ENCODE measurements at regions not wholly inside any gene's neighbourhood (a gene's known extent, or its start where the extent isn't known, plus 50 kb on each side); places are given as distances from the start of the nearest gene placed in this dataset.

DNA sequence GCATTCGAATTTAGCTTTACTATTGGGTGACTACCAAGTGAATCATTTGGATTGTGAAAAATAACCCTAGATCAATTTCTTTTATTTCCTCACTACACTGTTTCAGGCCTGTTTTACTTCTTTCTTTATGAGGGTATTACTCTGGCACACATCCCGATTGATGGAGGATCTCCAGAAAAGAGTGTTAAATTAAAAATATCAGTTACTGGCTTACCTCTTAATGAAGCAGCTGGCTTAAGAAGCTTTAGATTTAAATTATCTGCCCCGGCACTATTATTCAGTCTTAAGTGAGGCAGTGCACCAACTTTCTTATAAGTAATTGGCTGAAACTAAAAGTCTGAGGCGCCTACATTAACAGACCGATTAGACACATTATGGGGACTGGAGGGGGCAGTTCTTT, 1097.4 kb downstream of the TTLL7 start:
- TF ChIP-seq CTCF (IDR thresholded peaks at IDR 0.05) = no peak

DNA sequence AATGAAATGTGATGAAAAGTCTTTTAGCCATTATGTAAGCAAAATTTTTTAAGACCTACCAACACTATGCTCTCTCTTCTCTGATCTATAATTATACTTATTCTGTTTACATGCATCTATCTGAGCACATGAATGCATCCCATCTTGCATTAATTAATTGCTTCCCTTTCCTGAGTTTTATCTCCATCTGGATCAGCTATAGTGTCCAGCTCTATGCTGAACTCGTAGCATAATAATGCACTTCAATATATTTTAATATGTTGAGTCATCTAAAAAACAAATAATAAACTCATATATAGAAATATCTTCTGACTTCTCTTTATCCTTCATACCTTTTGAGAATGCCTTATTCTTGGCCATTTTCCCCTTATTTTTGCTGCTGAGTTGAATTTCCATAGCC, 1097.8 kb downstream of the TTLL7 start:
- no peak for TF ChIP-seq CTCF (IDR thresholded peaks at IDR 0.05)

- no peak for TF ChIP-seq CTCF (IDR thresholded peaks at IDR 0.05)
Observed at GRCh38 chr1:82899017-82899416, 1098.3 kb downstream of the ADGRL2 start.

- no peak for TF ChIP-seq CTCF (IDR thresholded peaks at IDR 0.05)
Observed at GRCh38 chr1:82897549-82897948, 1096.8 kb downstream of the ADGRL2 start.

DNA sequence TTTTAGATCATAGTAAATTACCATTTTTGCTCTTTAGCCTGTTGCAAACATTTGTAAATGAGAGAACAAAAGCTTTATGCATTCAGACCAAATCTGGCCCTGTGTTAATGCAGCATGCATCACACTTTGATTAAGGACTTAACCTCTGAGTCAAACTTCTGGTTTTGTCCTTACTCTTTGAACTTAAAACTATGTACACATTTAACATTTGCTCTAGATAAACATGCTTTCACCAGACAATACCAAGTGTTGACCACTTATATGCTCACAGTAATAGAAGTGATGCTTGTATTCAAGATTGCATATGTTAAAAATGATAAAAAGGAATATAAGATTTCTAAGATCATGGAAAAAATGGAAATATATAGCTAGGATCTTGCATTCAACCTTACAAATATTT, 1095.3 kb downstream of the ADGRL2 start:
- no peak for TF ChIP-seq CTCF (IDR thresholded peaks at IDR 0.05)

DNA sequence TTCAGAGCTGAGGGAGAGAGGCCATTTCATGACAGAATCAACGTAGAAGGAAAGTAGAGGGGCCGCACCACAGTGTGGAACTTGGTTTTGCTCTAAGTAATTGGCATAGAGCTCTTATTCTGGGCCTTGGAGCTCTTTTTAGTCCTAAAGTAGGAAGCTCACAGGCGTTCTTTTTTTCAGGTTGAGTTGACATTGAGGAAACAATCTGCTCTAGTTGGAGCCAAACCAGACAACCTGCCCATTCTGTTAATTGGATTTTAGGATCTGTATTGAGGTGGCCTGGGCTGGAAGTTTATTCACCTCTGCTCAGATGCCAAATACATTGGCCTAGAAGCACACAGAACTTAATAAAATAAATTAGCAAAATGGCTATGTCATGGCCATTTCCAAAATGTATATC, 1093.9 kb downstream of the ADGRL2 start:
- no peak for TF ChIP-seq CTCF (IDR thresholded peaks at IDR 0.05)

DNA sequence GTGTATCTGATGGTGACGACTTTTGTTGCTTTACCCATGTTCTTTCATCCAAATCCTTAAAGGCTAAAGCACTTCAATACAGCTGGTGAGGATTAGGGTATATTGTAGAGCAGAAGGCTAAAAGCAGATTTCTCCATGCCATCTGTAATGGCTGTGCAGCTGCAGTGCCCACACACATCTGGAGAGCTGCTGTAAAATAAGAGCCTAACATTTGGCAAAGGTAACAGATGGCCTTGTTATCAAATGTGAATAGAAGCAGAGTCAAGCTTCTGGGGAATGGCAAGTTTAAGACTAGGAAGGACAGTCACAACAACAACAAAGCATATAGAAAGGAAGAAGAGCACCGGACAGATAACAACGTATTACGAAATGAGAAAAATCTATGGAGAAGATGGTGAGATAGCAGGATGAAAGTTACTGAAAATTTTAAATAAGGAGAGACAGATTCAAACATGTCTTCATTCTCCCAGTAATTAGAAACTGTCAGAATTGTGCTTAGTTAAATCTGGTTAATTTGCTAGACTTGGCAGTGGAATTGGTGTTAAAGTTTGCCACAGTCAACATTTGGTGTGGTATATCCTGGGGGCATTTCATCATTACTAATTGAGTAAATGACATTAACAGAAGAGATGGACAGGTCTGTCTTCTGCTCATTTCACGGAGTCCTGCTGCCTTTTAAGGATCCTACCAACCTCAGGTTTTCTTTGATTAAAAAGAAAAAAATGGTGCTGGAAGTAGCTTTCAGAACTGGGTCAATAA, 1093.2 kb downstream of the ADGRL2 start:
- TF ChIP-seq CTCF (IDR thresholded peaks at IDR 0.05) = no peak

- no peak for TF ChIP-seq CTCF (IDR thresholded peaks at IDR 0.05)
Observed at GRCh38 chr1:82880506-82880905, 1079.8 kb downstream of the ADGRL2 start.
